Neural progenitor cell (in vitro differentiated cells): ENCODE measurements at regions not wholly inside any gene's neighbourhood (a gene's known extent, or its start where the extent isn't known, plus 50 kb on each side); places are given as distances from the start of the nearest gene placed in this dataset.

Source experiments
- CTCF ChIP-seq: fragments of 200-600 bp; sonication (generic); IDR thresholded peaks from 2 replicates; pipeline ENCODE4 v1.5.1; 2017; ENCODE audit warnings: antibody characterized with exemption, mild to moderate bottlenecking
- EZH2phosphoT487 ChIP-seq: fragments of 200-600 bp; sonication (generic); IDR thresholded peaks from 2 replicates; pipeline ENCODE4 v1.6.1; 2017; ENCODE audit warnings: antibody characterized with exemption

GRCh38 chr5:165055476-165055875 is 1550.1 kb downstream of the MAT2B start:
- TF ChIP-seq CTCF (no peak), EZH2phosphoT487 (no peak)
